ENCODE measurements at regions not wholly inside any gene's neighbourhood (a gene's known extent, or its start where the extent isn't known, plus 50 kb on each side); places are given as distances from the start of the nearest gene placed in this dataset.

- Histone ChIP-seq H3K4me2 (ENCODE audit: low read length) (no peak overlapping the region), H2AFZ (ENCODE audit: low read length) (no peak overlapping the region), H3K79me2 (ENCODE audit: insufficient read depth, low read length) (no peaks in the 10 kb centered on the region), H3K27ac (ENCODE audit: low read depth, low read length, poor library complexity, severe bottlenecking) (no peak overlapping the region), H3K9me2 (ENCODE audit: low read depth, low read length) (no peaks in the 10 kb centered on the region), H3K9ac (ENCODE audit: low read length) (no peak overlapping the region), H3K9me3 (ENCODE audit: low read length) (no peaks in the 10 kb centered on the region), H3F3A (ENCODE audit: insufficient read depth, low read length) (no peaks in the 10 kb centered on the region), H3K4me1 (ENCODE audit: insufficient read depth, low read length, severe bottlenecking) (no peaks in the 10 kb centered on the region), H4K20me1 (ENCODE audit: insufficient read depth, low read length) (no peaks in the 10 kb centered on the region), H3K4me3 (ENCODE audit: low read depth, low read length, poor library complexity, severe bottlenecking) (no peak overlapping the region), H3K36me3 (ENCODE audit: insufficient read depth, low read length) (no peaks in the 10 kb centered on the region), H3K27me3 (ENCODE audit: insufficient read depth, low read length) (no peaks in the 10 kb centered on the region)
- TF ChIP-seq CTCF (IDR thresholded peaks at IDR 0.05; ENCODE audit: low read length) (no peak), EZH2 (IDR thresholded peaks at IDR 0.05; ENCODE audit: borderline replicate concordance, low read length) (no peak)
Measured at GRCh38 chr15:47337836-47338235, 379.5 kb upstream of the SEMA6D start.

GRCh38 chr15:47338771-47339170 lies 378.5 kb upstream of the SEMA6D start:
- Histone ChIP-seq H3F3A (ENCODE audit: insufficient read depth, low read length) (no peaks in the 10 kb centered on the region), H3K4me2 (ENCODE audit: low read length) (no peak overlapping the region), H3K36me3 (ENCODE audit: insufficient read depth, low read length) (no peaks in the 10 kb centered on the region), H3K27me3 (ENCODE audit: insufficient read depth, low read length) (no peaks in the 10 kb centered on the region), H3K9me2 (ENCODE audit: low read depth, low read length) (no peaks in the 10 kb centered on the region), H3K4me3 (ENCODE audit: low read depth, low read length, poor library complexity, severe bottlenecking) (no peak overlapping the region), H3K27ac (ENCODE audit: low read depth, low read length, poor library complexity, severe bottlenecking) (no peak overlapping the region), H3K4me1 (ENCODE audit: insufficient read depth, low read length, severe bottlenecking) (no peaks in the 10 kb centered on the region), H3K9ac (ENCODE audit: low read length) (no peak overlapping the region), H3K9me3 (ENCODE audit: low read length) (no peaks in the 10 kb centered on the region), H2AFZ (ENCODE audit: low read length) (no peak overlapping the region), H3K79me2 (ENCODE audit: insufficient read depth, low read length) (no peaks in the 10 kb centered on the region), H4K20me1 (ENCODE audit: insufficient read depth, low read length) (no peaks in the 10 kb centered on the region)
- TF ChIP-seq CTCF (IDR thresholded peaks at IDR 0.05; ENCODE audit: low read length) (no peak), EZH2 (IDR thresholded peaks at IDR 0.05; ENCODE audit: borderline replicate concordance, low read length) (no peak)

- no peak overlapping the region for H3K4me3 ChIP-seq (ENCODE audit: low read depth, low read length, poor library complexity, severe bottlenecking)
- H3K9ac ChIP-seq (ENCODE audit: low read length), result no peak overlapping the region
- H3K36me3 ChIP-seq (ENCODE audit: insufficient read depth, low read length), result no peaks in the 10 kb centered on the region
- H3K4me1 ChIP-seq (ENCODE audit: insufficient read depth, low read length, severe bottlenecking), result no peaks in the 10 kb centered on the region
- H3K9me3 ChIP-seq (ENCODE audit: low read length), result no peaks in the 10 kb centered on the region
- no peaks in the 10 kb centered on the region for H3K9me2 ChIP-seq (ENCODE audit: low read depth, low read length)
- H2AFZ ChIP-seq (ENCODE audit: low read length), result no peak overlapping the region
- no peaks in the 10 kb centered on the region for H4K20me1 ChIP-seq (ENCODE audit: insufficient read depth, low read length)
- H3K27ac ChIP-seq (ENCODE audit: low read depth, low read length, poor library complexity, severe bottlenecking), result no peak overlapping the region
- no peaks in the 10 kb centered on the region for H3K27me3 ChIP-seq (ENCODE audit: insufficient read depth, low read length)
- TF ChIP-seq EZH2 (IDR thresholded peaks at IDR 0.05; ENCODE audit: borderline replicate concordance, low read length), result no peak
- no peak for TF ChIP-seq CTCF (IDR thresholded peaks at IDR 0.05; ENCODE audit: low read length)
- no peaks in the 10 kb centered on the region for H3F3A ChIP-seq (ENCODE audit: insufficient read depth, low read length)
- no peak overlapping the region for H3K4me2 ChIP-seq (ENCODE audit: low read length)
- no peaks in the 10 kb centered on the region for H3K79me2 ChIP-seq (ENCODE audit: insufficient read depth, low read length)
Measured at GRCh38 chr15:47339800-47340570, 377.3 kb upstream of the SEMA6D start.
